GM21423 (cell line): ENCODE measurements at regions not wholly inside any gene's neighbourhood (a gene's known extent, or its start where the extent isn't known, plus 50 kb on each side); places are given as distances from the start of the nearest gene placed in this dataset.

Experiments
- ATAC-seq: cut with Tn5 transposase; IDR thresholded peaks from one replicate; pipeline ENCODE4 v1.9.1; 2021; ENCODE audit warnings: mild to moderate bottlenecking, moderate library complexity; ENCODE audit not compliant: unreplicated experiment

DNA sequence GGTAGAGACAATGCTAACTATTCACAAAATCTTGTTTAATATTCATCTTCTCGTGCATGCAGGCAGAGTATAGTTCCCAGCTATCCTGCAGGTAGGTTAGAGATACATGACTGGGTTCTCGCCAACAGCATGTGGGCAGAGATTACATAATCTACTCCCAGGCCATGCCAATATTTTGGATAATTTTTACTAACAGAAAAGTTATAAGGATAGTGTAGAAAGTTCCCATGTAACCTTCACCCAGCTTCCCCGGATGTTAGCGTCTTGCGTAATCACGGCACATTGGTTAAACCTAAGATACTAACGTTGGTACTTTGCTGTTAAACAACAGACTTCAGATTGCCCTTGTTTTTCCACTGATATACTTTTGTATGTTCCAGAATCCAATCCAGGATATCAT, 215.5 kb upstream of the LARGE1 start:
- ATAC-seq, result no peak

DNA sequence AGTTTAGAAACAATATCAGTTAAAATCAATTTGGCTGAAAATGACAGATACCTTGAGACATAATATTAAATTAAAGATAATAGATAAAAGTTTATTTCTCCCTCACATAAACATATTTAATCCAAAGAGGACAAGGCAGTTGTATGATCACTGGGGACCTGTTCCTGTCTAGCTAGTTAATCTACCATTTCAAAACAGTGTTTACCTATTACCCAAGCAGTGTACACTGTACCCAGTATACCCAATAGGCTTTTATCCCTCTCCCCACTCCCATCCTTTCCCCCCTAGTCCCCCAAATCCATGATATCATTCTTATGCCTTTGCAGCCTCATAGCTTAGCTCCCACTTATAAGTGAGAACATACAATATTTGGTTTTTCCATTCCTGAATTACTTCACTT, 229.7 kb upstream of the LARGE1 start:
- ATAC-seq, result no peak

DNA sequence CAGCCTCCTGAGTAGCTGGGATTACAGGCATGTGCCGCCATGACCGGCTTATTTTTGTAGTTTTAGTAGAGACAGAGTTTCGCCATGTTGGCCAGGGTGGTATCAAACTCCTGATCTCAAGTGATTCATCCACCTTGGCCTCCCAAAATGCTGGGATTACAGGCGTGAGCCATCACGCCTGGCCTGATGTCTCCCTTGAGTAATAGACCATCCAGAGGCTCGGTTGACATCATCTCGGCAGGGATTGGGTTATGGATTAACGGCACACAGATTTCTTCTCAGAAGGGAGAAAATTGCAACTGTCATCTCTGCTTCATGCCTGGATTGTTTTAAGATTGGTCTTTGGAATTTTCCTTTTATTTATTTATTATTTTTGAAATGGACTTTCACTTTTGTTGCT, 239.2 kb upstream of the LARGE1 start:
- no peak for ATAC-seq

DNA sequence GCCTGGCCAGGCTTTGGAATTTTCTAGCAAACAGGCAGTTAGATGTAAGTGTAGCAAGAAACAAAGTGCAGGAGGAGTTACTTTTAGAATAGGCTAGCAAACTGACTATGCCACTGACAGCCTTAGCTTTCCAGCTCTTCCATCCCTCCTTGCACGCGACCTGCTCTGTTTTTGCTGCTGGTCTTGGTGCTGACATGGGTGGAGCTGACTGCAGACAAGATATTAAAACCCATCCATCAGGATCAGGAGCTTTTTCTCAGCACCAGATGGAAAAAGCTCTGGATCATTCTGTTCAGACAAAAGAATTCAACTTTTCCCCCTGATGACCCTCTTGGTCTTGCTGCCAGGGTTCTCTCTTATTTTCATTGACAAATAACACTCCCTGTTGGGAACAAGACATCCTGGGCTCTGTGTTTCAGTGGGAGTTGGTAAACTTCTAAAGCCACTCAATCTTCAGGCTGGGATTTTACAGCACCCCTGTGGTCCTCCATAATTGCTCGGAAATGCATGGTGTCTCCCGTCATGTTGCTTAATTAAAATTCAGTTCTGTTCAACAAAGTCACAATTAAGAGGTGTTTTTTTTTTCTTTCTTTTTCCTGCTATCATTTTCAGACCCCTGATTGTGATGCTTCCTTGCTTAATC, 240.0 kb upstream of the LARGE1 start:
- no peak for ATAC-seq

DNA sequence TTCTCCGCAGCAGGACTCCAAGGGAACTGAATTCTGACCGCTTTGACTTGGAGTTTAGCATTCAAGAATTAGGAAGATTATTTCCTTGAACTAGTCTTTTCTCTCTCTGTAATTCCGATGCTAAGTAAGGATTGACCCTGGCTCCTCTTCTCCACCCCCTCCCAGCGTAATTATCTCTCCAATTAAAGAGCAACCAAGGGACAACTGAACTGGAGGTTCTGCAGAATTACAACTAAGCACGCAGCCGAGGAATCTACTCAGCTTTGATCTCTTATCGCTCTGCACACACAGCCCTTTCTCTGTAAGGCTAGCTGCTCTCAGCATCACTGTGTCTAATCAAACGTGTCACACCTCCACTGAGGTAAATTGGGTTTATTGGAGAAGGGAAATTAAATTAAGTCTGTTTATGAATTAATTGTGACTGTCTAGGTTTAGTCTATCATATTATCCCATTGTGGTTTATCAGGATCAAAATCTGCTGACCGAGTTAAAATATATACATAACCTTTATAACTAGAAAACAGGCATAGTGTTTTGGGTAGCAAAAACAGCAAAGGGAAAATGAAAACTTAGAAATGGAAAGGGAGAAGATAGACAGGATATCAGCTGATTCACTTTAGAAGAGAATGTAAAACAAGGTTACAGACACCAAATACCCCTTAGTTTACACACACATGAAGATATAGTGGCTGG, 241.3 kb upstream of the LARGE1 start:
- no peak for ATAC-seq

DNA sequence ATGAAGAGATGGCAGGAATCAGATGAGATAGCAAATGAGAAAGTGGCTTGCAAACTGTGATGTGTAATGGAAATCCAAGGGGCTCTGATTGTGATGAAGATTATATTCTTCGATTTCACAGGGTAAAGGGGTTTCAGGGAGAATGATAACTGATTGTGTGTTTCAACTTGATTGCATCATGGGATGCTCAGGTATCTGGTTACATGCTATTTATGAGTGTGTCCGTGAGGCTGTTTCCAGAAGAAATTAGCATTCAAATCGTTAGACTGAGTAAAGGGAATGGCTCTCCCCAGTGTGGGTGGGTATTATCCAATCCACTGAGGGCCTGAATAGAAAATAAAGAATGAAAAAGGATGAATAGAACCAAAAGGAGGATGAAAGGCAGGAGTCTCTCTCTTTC, 278.7 kb upstream of the LARGE1 start:
- ATAC-seq, result no peak

DNA sequence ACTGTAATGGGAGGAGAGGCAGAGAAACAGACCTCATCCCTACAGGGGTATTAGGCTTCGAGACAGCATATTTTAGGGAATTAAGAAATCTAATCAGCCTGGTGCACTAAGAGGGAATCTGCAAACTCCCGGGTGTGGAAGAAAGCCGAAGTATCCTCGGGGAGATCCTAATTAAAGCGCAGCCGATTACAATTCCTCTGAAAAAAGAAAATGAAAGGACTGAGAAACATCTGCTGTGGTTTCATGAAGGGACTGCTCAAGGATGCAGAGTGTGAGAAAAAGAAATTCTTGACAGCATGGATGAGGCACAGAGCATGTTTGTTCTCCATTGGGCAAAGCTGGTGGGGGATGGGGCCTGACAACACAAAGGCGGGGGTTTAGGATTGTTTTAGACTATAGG, 290.0 kb upstream of the LARGE1 start:
- no peak for ATAC-seq

DNA sequence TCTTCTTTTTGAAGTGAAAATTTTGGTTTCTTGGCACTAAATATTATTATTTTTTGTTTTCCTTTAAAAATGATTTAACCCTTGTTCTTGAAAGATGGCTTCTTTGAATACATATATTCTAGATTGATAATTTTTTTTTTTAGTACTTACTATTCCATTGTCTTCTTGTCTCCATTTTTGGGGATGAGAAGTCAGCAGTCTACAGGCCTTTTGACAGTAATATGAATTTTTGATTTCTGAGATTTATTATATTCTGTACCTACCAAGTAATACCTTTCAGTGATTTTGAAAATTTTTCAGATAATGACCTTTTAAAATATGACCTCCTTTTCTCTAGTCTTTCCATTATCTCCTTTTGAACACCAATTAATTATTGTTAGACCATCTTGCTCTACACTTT, 294.1 kb upstream of the LARGE1 start:
- no peak for ATAC-seq

DNA sequence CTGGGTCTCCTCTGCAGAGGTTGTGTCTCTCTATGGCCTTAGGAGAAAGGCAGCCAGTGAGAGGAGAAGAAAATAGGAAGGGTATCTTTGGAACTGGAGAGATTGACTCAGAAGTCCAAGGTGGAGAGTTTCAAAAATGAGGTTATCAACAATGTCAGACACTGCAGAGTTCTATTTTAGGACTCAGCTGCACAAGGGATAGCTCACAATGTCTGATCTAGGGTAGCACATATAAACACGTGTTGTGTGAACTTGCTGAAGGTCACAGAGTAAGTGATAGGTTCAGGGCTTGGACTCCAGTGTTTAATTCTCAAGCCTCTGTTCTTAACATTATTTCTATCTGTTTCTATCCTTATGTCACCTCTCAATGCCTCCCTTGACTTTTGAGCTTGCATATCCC, 305.0 kb upstream of the LARGE1 start:
- no peak for ATAC-seq

DNA sequence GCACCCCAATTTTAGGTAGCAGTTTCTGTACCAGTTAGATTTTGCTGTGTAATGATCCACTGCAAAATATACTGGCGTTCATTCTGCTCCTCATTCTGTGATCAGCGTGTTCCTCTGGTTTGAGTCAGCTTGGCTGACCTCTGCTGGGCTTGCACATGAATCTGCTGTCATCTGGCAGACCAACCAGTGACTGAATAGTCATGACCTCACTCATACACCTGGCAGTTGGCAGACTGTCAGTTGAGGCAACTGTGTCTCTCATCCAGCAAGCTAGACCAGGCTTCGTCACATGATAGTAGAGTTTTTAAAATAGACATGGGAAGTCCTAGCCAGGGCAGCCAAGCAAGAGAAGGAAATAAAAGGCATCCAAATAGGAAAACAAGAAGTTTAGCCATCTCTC, 316.3 kb upstream of the LARGE1 start:
- no peak for ATAC-seq

DNA sequence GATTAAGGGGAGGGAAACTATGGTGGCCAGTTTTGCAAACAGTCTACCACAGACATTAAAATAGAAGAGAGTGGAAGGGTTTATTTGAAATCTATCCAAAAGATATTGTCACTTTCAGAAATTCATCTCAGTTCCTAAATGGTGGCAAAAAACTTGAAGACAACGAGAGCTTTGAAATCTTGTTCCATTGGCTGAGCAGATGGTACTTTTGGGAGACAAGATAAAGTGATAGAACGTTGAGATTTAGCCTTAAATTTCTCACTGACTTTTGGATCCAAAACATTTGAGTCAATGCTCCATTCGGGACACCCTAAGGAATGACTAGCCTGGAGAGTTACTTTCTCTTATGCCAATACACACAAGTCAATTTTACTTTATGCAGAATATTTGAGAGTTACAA, 319.1 kb upstream of the LARGE1 start:
- no peak for ATAC-seq

DNA sequence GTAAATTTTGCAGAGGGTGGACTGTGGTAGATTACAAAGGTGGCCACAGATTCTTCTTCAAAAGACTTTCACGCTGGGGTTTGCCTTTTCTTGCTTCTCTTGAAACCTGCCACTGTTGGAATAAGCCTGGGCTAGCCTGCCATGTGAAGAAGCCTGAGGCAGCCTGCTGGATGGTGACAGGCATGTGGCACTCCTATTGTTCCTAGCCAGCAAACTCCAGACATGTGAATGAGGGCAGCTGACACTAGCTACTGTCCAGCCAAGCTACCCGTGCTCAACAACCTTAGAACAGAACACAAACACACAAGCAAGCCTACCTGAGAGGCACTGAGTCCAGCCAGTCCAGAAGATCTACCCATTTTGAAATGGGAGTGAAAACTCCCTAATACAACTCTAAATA, 322.7 kb upstream of the LARGE1 start:
- ATAC-seq, result no peak

DNA sequence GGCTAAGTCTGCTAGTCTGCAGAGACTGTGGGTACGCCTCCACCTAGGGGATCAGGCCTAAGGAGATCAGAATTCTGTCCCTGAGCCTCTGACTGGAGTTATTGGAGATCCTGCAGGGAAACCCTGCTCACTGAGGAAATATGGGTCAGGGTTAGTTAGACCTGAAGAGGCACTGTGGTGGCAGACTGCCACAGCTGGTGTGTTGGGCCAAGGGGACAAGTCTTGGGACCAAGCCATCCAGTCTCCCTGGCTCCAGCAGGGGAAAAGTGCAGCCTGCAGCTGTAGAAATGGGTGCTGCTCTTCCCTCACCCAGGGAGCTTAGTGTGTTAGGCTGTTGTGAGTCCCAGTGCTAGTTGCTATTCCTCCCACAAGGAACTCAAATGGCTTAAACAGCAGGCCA, 334.8 kb upstream of the LARGE1 start:
- no peak for ATAC-seq

DNA sequence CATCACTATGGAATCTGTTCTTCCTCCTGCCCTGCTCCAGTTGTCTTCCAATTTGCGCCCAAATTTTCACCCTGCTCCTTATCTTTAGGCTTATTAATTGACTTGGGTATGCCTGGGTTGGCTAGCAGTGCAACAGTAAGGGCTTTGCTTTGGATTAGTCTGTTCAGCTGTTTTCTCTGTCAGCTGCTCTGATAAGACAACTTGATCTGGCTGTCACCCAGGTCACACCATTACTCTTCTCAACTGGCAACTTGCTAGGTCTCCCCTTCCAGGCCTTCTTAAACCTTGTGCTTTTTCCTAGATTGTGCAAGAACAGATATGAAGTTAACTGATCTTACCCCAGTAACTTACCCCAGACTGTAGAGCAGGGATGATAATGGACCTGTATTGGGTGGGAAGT, 357.8 kb upstream of the LARGE1 start:
- ATAC-seq, result no peak

DNA sequence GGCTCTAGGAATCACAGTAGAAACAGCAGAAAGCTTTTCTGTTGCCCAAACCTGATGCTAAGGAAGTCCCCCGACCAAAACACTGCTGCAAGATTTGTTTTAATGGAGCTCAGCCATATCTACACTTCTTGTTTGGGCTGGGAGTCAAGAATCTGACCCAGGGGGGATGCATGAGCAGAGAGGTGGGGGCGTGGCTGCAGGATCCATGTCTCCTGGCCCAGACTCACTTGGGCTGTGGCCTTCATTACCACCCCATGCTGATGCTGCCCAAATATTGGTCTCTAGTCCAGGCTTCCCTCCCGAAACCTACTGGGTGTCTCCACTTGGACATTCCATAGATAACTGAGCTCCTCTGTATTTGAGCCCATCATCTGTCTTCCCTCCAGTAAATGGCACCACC, 361.5 kb upstream of the LARGE1 start:
- ATAC-seq, result no peak

DNA sequence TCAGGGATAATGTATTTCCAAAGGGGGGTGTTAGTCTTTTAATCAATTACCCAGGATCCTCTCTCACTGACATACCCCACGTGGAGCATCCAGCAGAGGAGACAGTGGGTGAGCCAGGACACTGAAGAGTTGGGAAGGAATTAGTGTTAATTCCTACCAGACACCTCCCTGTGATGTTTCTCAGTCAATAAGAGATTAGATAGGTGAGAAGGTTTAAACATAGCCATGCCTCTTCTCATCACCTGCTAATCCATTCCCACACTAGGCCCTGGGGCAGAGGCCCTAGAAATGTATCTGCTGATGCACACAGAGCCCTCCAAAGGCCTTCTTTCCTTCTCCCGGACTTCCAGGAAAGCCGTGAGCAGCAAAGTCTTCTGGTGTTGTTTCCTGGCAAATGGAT, 363.6 kb upstream of the LARGE1 start:
- no peak for ATAC-seq

DNA sequence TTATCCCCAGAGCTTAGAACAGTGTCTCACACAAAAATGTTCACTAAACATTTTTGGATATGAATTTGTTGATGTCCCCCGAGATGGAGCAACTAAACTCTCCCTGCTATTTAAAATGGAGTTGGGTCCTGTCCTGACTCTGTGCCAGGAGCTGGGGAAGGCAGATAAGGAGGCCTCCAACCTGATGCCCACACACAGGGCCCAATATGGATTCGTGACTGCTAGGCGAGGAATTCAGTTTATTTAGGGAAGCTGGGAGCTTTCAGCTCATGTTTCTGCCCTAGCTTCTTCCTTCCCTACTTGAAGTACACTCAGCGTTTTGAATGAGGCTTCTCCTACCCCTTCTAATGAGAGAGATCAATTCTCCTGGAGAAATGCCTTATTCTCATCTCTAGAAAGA, 373.0 kb upstream of the LARGE1 start:
- no peak for ATAC-seq

DNA sequence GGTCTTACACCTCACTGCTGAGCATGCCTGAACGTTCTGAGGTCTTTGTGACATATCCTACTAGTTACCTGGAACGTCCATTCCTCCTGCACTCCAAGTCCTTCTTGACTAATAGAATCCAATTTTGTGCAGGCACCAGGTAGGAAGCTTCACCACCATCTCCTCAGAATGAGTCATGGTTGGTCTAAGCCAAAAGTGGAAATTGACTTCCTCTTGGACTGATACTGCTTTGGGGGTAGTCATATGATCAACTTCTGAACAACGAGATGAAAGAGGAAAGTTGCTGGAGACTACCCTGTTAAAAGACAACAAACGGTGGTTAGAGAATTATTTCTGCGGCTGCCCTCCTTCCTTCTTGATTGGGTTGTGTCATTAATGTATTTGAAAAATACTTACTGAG, 374.2 kb upstream of the LARGE1 start:
- ATAC-seq, result no peak

DNA sequence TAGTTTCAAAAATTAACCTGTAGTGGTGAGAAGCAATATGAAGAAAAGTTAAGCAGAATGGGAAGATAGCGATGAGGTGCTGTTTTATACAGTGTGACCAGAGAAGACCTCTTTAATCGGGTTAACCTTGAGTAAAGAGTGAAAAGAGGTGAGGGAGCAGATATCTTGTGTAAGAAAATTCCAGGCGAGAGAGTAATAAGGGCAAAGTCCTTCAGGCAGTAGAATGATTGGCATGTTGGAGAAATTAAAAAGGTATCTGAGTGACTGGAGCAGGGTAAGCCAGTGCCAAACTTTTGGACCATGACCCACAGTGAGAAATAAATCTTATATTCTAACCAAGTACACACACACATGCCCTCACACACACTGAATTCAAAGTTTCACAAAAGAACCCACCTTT, 374.7 kb upstream of the LARGE1 start:
- no peak for ATAC-seq

DNA sequence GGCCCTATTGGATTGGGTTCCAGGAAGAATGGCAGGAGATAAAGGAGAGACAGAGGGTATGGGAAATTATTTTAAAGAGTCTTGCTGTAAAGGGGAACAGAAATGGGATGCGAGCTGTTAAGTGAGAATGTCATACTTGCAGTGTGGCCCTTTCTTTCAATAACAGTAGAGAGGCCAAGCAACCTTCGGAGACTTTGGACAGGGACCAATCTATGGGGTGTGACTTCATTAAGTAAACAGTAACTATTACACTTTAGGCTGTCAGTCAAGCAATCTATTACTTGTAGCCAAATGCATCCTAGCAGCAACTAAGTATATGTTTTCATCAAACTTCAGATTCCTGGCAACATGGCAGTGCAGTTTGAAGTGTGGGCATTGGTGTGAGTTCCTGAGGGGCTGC, 376.2 kb upstream of the LARGE1 start:
- no peak for ATAC-seq

DNA sequence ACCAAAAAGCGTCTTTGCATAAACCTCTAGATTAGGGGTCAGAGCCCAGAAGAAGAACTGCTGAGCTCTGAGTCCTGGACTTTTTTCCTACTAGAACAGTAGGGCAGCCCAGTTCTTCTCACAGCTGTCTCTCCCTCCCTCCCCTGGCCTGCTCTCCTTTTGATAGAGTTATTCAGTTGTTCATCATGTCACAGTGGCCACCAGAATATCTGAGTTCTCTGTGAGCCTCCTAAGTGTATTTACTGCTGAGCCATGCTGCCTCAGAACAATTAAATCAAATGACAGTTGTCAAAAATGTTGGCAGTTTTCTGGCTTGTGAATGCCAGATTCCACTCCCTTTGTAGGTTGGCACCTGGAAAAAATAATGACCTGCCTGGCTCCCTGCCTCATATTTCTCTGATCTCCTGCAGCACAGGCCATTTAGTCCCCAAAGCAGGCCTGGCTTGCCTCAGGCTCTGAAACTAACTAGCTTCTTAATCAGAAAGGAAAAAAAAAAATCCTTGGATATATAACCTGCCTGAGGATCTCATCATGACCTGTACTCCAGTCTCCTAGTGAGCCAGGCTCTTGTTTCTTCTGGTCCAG, 377.4 kb upstream of the LARGE1 start:
- ATAC-seq, result no peak

DNA sequence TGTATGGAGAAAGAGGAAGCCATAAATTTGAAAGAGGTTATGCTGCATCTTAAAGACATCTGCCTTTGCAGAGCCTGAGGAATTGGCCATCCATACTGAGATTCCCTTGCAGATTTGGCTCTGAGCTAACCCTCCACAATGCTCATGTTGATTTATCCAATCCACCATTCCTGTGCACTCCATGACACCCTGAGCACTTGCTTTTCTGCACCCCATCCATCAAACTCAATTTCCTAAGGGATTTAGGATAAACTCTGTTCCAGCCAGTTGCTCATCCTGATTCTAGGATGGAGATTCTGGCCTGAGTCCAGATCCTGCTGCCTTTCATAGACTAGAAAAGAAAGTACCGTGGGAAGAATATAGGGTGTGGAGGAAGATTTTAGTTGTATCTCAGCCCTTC, 379.2 kb upstream of the LARGE1 start:
- no peak for ATAC-seq

DNA sequence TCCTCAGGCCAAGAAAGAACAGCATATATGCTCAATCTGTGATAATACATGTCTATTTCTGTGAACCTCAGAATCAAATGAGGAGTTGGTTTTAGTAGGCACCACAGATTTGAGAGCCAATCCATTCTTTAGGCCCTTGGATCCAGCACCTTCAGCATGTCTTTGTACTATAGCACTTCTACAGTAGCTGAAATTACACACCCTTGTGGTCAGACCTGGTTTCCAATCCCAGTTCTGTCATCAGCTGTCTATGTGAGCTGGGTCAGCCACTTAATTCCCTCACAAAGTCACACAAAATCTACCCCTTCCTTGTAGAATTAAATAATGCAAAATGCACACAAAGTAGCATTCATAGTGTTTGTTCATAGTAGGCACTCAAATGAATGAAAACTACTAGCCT, 381.3 kb upstream of the LARGE1 start:
- ATAC-seq, result no peak
